SK-N-SH treated with all-trans-retinoic acid at 6 μM for 48 hours (cell line): ENCODE measurements at regions not wholly inside any gene's neighbourhood (a gene's known extent, or its start where the extent isn't known, plus 50 kb on each side); places are given as distances from the start of the nearest gene placed in this dataset.

Source experiments
- ATAC-seq: fragments of 200-7000 bp; cut with Tn5 transposase; 3 replicates; pipeline ENCODE4 v1.9.1; 2020; ENCODE audit warnings: mild to moderate bottlenecking, moderate library complexity
- BACH2 ChIP-seq: fragments of 250-450 bp; sonication (Bioruptor Pico); IDR thresholded peaks from 2 replicates; pipeline ENCODE4 v1.9.0; 2021; ENCODE audit warnings: mild to moderate bottlenecking, borderline replicate concordance
- CREB5 ChIP-seq: fragments of 250-450 bp; sonication (Bioruptor Pico); IDR thresholded peaks from 2 replicates; pipeline ENCODE4 v1.5.1; 2020; ENCODE audit warnings: low read depth, mild to moderate bottlenecking, moderate library complexity
- CSDC2 ChIP-seq: fragments of 250-450 bp; sonication (Bioruptor Pico); IDR thresholded peaks from 2 replicates; pipeline ENCODE4 v1.5.0; 2020; ENCODE audit warnings: mild to moderate bottlenecking, moderate library complexity
- CSRNP3 ChIP-seq: fragments of 250-450 bp; sonication (Bioruptor Pico); IDR thresholded peaks from 2 replicates; pipeline ENCODE4 v1.5.1; 2021; ENCODE audit warnings: mild to moderate bottlenecking, moderate library complexity
- ESRRG ChIP-seq: fragments of 250-450 bp; sonication (Bioruptor Pico); IDR thresholded peaks from 2 replicates; pipeline ENCODE4 v1.6.1; 2021; ENCODE audit warnings: mild to moderate bottlenecking
- GLIS3 ChIP-seq: fragments of 250-450 bp; sonication (Bioruptor Pico); IDR thresholded peaks from 2 replicates; pipeline ENCODE4 v1.5.0; 2020; ENCODE audit warnings: mild to moderate bottlenecking, moderate library complexity
- ISL1 ChIP-seq: fragments of 250-450 bp; sonication (Bioruptor Pico); IDR thresholded peaks from 2 replicates; pipeline ENCODE4 v2.1.2; 2022; ENCODE audit warnings: mild to moderate bottlenecking, moderate library complexity
- OSR1 ChIP-seq: fragments of 250-450 bp; sonication (Bioruptor Pico); IDR thresholded peaks from 2 replicates; pipeline ENCODE4 v1.8.0; 2022; ENCODE audit warnings: moderate library complexity, mild to moderate bottlenecking, inconsistent platforms
- PATZ1 ChIP-seq: fragments of 250-450 bp; sonication (Bioruptor Pico); IDR thresholded peaks from 2 replicates; pipeline ENCODE4 v1.8.0; 2020; ENCODE audit warnings: mild to moderate bottlenecking, moderate library complexity, borderline replicate concordance
- POU6F1 ChIP-seq: fragments of 250-450 bp; sonication (Bioruptor Pico); IDR thresholded peaks from 2 replicates; pipeline ENCODE4 v1.8.0; 2021; ENCODE audit warnings: low read depth, mild to moderate bottlenecking, moderate library complexity, borderline replicate concordance
- PPARA ChIP-seq: fragments of 250-450 bp; sonication (Bioruptor Pico); IDR thresholded peaks from 2 replicates; pipeline ENCODE4 v1.5.0; 2020; ENCODE audit warnings: mild to moderate bottlenecking, borderline replicate concordance
- RARB ChIP-seq: fragments of 250-450 bp; sonication (Bioruptor Pico); IDR thresholded peaks from 2 replicates; pipeline ENCODE4 v1.8.0; 2021; ENCODE audit warnings: mild to moderate bottlenecking, moderate library complexity
- SNAI2 ChIP-seq: fragments of 250-450 bp; sonication (Bioruptor Pico); IDR thresholded peaks from 2 replicates; pipeline ENCODE4 v1.5.0; 2020; ENCODE audit warnings: mild to moderate bottlenecking, moderate library complexity
- TCF4 ChIP-seq: fragments of 250-450 bp; sonication (Bioruptor Pico); IDR thresholded peaks from 2 replicates; pipeline ENCODE4 v1.8.0; 2021; ENCODE audit warnings: mild to moderate bottlenecking, moderate library complexity, borderline replicate concordance
- TOX ChIP-seq: fragments of 250-450 bp; sonication (Bioruptor Pico); IDR thresholded peaks from 2 replicates; pipeline ENCODE4 v1.8.0; 2021; ENCODE audit warnings: mild to moderate bottlenecking, moderate library complexity, borderline replicate concordance
- TSHZ2 ChIP-seq: fragments of 250-450 bp; sonication (Bioruptor Pico); IDR thresholded peaks from 2 replicates; pipeline ENCODE4 v1.5.0; 2020; ENCODE audit warnings: mild to moderate bottlenecking, moderate library complexity
- ZC3H10 ChIP-seq: fragments of 250-450 bp; sonication (Bioruptor Pico); IDR thresholded peaks from 2 replicates; pipeline ENCODE4 v1.5.1; 2021; ENCODE audit warnings: mild to moderate bottlenecking, moderate library complexity
- ZNF565 ChIP-seq: fragments of 450-650 bp; formaldehyde crosslinking; conservative IDR thresholded peaks from 2 replicates; pipeline ENCODE4 v1.5.0; 2020; ENCODE audit warnings: low read depth, mild to moderate bottlenecking, moderate library complexity
- ZNF70 ChIP-seq: fragments of 450-650 bp; formaldehyde crosslinking; IDR thresholded peaks from 2 replicates; pipeline ENCODE4 v1.5.0; 2020; ENCODE audit warnings: mild to moderate bottlenecking, moderate library complexity
- ZNF8 ChIP-seq: fragments of 450-650 bp; formaldehyde crosslinking; IDR thresholded peaks from 2 replicates; pipeline ENCODE4 v1.5.0; 2020; ENCODE audit warnings: mild to moderate bottlenecking, moderate library complexity

- TF ChIP-seq BACH2 (CRISPR knock-in tag), result no peak
- no peak for TF ChIP-seq PPARA (CRISPR knock-in tag)
These were observed 626.4 kb upstream of the SEMA6A start (continued) for GRCh38 chr5:117201001-117201400.

- no peak for ATAC-seq
These were observed 620.5 kb upstream of the SEMA6A start for GRCh38 chr5:117195076-117195475.

GRCh38 chr5:117191251-117191650, 616.6 kb upstream of the SEMA6A start:
- ATAC-seq, result no peak
- TF ChIP-seq ZNF70 (CRISPR knock-in tag) (no peak), ZC3H10 (no peak), TCF4 (CRISPR knock-in tag) (no peak), PPARA (CRISPR knock-in tag) (no peak), BACH2 (CRISPR knock-in tag) (no peak), TSHZ2 (CRISPR knock-in tag) (no peak), TOX (CRISPR knock-in tag) (no peak), ZNF8 (CRISPR knock-in tag) (no peak), CSRNP3 (CRISPR knock-in tag) (no peak), RARB (CRISPR knock-in tag) (no peak), ZNF565 (CRISPR knock-in tag) (no peak)

More at GRCh38 chr5:117195076-117195475, 620.5 kb upstream of the SEMA6A start:
- TF ChIP-seq CSDC2 (CRISPR knock-in tag) (no peak), ZNF8 (CRISPR knock-in tag) (no peak), RARB (CRISPR knock-in tag) (no peak), SNAI2 (CRISPR knock-in tag) (no peak), POU6F1 (CRISPR knock-in tag) (no peak), ISL1 (CRISPR knock-in tag) (no peak), TCF4 (CRISPR knock-in tag) (no peak), TSHZ2 (CRISPR knock-in tag) (no peak), ZC3H10 (no peak), ESRRG (CRISPR knock-in tag) (no peak), OSR1 (CRISPR knock-in tag) (no peak), CREB5 (no peak), GLIS3 (CRISPR knock-in tag) (no peak), PATZ1 (CRISPR knock-in tag) (no peak)
